Middle frontal gyrus (tissue), 1 donor: ENCODE measurements at regions not wholly inside any gene's neighbourhood (a gene's known extent, or its start where the extent isn't known, plus 50 kb on each side); places are given as distances from the start of the nearest gene placed in this dataset.

Experiments used
- DNase-seq: peaks from one replicate; pipeline ENCODE4 v3.0.0-alpha.2; 2015; ENCODE audit warnings: low spot score; ENCODE audit errors: extremely low spot score

DNA sequence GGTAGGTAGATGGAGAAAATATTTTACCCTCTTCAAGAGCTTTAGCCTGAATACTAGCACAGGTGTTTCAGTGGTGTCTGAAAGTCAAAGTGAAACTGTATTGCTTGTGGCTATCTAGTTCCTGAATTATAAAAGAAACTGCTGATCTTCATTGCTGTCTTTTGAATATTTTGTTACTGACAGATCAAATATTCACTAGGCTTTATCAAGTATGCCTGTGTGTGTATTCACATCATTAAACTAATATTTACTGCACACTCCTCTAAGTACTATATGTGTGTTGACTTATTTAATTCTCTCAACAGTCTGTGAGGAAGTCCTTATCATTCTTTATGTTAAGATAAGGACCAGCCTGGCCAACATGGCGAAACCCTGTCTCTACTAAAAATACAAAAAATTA lies 139.6 kb downstream of the SOCS6 start:
- no peak for DNase-seq

DNA sequence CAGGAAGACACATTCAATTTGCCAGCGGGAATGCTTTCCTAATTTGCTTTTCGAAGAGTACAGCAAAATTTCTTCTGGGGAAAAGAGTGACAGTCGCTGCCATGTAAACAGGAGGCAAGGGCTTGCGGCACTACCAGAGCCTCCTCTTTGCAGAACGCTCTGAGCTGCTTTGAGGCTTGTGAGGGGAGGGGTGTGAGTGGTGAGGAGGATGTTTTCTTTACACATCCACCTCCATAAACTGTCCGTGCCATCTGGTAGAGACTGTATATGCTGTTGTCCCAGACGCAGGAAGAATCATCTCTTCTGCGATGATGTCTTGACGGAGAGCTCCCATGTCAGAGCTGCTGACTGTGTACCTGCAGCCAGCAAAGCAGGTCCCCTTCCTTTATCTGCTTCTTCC lies 138.0 kb downstream of the SOCS6 start:
- DNase-seq = peak; percentile 15

DNA sequence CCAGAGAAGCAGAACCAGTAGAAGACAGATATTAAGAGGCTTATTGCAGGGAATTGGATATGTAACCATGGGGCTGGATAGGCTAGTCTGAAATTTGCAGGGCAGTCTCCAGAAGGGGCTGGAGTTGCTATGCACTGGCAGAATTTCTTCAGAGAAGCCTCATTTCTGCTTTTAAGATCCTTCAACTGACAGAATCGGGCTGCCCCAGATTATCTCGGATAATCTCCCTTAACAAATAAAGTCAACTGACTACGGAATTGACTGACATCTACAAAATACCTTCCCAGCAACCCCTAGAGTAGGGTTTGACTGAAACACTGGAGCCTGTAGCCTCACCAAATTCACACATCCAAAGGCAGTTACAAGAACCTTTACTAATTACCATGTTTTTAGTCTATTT lies 136.4 kb downstream of the SOCS6 start:
- DNase-seq = no peak

DNA sequence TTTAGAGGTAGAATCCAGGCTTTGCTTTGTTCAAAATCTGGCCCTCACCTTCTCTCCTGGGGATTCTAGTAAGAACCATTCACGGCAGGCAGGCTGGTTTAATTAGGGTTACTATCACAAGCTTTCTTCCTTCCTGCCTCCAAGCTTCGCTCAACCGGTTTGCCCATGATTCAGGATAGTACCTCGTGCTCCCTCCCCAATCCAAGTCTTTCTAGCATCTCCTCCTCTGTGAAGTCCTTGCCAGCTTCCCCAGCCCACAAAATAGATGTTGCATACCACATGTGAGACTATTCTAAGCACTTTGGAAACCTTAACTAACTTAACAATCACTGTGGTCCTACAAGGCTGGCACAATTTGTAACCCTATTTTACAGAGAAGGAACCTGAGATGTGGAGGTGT lies 135.1 kb downstream of the SOCS6 start:
- no peak for DNase-seq

DNA sequence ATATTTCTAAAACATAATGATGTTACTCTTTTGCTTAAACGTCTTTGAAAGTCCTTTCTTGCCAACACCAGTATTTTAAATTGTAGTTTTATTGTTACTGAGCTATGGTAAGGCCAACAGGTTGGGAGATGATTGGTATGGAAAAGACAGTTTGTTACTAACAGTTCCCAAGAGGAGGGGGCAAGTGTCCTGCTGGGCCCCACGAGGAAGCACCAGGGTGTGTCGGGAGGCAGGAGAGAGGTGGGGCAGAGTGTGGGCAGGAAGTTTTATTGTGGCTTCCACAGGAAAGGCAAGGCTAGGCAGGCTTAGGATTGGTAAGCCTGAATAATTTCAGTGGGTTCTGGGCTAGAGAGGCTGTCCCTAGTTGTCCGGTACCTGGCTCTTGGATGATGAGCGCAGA lies 134.3 kb downstream of the SOCS6 start:
- no peak for DNase-seq

DNA sequence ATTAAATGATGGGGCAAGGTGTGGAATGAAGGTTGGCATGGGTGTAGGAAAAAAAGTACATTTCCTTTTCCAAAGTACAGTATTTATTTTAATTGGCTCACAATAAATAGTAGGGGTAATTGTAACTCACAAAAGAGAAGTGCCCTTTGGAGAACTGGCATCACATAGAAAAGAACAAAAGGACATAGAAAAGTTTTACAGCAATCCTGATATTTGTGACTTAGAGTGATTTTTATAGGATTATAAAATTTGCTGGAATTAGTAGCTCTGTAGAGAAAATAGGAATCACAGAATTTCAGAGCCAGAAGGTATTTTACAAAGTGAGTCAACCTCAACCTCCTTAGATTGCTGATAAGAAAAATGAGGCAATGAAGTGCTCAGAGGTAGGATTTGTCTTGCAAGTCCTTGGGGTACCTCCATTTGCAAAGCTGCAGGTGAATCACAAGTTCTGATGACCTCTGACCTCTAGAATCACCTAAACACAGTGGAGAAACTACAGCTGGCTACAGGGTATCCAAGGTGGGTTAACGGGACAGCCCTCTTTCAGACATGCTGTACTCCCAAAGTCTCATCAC lies 133.6 kb downstream of the SOCS6 start:
- no peak for DNase-seq

DNA sequence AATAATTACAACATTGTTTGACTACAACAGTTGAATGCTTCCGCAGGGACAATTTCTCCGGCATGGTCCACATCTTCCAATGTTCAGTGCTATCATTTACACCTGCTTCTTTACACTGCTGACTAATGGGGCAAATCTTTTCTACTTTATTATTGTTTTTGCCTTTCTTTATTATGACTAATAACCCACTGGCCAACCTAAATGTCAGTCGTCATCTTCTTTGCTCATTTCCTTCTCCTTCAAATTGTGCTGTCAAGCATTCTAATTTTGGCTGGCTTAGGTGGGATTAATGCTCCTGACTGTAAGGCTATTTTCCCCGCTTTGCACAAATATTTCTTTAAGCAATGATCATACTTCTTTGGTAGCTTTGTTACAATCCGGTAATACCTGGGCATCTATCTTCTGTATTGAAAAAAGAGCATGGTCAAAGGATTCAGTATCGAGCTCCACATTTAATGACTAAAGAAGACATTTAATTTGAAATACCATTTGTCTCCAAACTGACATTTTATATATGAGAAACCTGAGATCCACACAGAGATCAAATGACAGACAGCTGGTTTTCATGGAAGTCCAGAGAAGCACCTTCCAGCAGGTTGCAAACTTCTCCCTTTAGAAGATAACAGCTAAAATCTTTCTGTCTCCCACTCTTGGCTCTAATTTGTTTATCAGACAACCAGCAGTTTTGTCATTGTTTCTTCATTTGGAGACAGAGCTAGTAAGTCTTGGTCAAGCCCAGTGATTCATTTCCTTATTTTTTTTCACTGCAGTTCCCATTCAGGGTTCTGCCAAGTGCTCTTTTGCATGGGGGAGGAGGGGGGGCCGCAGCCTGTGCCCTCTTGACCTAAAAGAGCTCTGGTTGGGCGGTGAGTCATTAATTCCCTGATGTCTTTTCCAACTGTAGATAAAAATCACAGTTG lies 132.9 kb downstream of the SOCS6 start:
- DNase-seq = no peak

DNA sequence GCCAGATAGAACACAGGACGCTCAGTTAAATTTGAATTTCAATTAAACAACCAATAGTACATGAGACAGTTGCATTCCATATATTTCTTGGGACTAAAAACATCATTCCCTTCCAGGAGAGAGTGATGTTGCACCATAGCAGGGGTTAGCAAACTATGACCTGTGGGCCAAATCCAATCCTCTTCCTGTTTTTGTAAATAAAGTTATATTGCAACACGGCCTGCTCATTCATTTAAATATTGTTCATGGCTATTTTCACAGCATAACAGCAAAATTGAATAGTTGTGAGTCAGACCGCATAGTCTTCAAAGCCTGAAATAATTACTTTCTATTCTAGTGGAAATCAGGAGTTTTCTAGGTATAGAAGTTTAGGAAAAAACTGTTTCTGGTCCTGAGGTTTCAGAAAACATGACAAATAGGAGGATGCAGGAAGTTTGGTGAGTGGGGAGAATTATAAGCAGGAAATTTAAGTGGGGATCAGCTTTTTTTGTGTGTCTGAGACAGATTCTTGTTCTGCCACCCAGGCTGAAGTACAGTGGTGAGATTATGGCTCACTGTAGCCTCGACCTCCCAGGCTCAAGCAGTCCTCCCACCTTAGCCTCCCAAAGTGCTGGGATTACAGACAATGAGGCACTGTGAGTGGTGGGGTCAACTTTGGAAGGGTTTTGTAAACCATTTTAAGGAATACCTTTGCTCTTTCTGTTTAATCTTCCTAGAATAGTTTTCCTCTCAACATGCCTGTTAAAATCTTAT lies 131.5 kb downstream of the SOCS6 start:
- no peak for DNase-seq

DNA sequence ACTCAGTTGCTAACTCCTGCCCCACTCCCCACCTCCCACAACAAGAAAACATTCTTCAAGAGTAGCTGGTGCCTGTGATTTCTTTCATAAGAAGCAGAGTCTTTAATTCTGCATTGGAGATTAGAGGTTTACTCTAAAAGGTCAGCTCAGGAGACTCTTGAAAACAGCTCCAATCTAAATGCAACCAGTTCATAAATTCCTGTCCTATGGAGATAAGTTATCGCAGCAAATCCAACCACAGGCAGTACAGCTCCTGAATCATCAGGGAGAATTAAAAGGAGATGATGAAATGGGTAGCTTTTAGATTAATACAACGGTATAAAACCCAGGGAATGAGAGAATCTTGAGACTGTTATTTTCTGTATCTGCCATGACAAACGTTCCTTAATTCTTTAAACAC lies 130.7 kb downstream of the SOCS6 start:
- no peak for DNase-seq

DNA sequence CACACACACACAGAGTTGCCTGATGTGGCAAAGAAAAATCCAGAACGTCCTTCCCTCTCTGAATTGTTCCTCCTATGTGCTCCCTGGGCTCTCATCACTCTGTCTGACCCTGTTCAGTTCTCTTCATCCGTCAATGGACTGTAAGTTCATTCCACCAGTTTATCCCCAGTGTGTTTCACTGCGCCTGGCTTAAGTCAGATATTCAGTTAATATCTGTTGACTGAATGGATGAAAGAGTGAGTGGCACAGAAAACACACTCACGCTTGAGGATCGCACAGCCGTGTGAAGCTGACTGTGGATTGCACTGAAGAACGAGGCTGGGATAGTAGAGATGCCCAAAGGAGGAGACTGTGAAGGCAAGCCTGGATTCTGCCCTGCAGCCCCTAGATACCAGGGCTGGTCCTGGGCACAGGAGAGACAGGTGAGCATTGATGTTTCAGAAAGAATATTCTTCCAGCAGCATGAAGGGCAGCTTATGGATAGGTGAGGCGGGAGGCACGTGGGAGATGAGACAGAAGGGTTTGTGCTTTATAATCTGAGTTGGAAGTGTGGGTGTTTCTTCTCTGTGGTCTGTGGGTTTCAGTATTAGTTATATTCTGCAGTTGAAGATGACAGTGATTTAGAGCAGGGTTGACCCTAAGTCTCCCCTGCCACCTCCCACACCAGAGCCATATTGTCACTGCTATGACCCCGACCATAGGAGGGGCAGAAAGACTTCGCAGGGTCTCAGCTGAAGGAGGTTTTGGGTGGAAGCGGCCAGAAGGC lies 129.9 kb downstream of the SOCS6 start:
- no peak for DNase-seq

DNA sequence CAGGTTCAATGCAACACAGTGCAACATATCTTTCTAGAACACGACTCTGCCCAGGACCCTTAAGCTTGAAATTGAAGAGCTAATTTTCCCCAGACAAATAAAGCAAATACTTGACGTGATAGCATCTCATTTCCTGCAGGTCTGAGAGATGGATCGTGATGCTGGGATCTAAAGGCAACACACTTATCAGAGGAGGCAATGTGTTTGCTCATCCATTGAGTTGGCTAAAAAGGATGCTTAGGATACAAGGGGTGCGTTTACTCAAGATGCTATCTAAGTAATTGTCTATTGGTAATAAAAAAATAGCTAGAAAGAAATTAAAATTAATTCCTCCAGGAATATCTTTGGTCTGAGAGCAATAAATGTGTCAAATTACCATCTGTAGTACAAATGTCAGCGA lies 129.0 kb downstream of the SOCS6 start:
- DNase-seq = no peak

DNA sequence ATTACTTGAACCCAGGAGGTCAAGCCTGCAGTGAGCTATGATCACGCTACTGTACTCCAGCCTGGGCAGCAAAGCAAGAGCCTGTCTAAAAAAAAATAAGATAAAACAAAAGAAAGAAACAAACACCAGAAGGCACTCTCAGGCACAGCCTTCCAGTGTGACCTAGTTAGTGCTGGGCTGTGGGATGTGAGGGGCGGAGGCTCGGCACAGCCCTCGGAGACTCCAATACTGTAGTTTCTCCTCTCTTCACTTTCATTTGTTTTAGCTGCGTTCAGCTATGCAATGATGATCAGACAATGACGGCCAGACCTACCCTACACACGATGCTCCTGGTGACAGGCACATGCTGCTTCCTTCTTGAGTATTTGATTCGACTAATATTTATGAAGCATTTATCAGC lies 127.7 kb downstream of the SOCS6 start:
- no peak for DNase-seq

DNA sequence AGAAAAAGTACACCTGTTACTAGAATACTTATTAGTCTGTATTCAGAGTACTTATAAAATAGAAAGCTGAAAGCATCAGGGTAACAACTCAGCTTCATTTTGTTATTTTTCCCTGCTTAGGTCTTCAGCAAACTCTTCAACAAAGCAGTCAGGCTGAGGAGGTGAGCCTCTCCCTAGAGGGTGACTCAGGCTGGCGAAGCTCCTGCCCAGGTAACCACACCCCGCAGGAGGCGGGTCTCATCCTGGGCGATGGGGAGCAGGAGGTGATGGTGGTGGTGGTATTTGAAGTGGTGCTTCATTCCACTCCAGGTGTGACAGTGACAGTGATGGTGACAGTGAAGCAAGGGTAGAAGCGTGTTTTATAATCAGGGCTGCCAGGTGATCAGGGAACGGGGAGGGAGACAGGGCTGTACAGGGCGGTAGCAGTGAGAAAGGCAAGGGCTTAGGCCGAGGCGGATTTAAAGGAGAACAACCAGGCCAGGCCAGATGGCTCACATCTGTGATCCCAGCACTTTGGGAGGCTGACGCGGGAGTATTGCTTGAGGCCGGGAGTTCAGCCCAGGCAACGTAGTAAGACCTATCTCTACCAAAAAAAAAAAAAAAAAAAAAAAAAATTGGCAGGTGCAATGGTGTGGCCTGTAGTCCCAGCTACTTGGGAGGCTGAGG lies 127.1 kb downstream of the SOCS6 start:
- DNase-seq = no peak

DNA sequence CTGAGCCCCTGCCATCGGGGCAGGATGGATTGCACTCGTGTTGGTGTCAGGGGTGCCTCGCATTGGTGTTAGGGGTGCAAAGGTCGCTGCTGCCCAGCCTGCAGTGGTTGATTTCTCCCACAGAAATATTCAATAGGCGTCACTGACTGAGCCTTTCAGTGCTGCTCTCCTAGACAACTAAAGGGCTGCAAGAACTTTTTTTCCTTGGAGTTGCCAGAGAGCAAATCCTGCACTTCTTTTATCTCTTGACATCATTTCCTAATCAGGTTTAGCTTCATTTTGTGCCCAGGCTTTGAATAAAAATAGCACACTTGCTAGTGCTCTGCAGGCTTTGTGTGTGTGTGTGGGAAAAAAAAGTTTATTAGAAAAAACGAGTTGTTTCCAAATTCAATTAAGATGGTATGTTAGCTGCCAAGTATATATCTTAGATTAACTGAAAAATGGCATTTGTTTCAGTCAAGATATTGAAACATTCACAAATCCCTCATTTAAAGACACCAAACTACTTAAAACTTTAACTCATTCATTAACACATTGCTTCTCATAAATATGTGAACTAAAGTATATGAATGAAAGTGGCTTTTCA lies 125.6 kb downstream of the SOCS6 start:
- DNase-seq = no peak

DNA sequence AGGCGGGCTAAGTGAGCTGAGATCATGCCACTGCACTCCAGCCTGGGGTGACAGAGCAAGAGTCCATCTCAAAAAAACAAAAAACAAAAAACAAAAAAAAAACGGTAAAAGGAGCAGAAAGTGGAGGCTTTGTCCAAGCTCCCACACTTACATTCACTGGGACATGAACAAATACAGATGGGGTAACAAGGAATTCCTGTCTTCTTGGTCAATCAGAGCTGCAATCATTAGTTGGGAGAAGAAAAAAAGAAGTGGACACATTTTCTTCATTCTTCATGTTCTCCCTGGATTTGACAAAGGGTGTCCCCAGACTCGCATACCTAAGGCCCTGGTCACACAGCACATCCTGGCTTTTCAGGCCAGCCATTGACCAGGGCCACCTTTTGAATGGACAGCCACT lies 124.6 kb downstream of the SOCS6 start:
- DNase-seq = no peak

DNA sequence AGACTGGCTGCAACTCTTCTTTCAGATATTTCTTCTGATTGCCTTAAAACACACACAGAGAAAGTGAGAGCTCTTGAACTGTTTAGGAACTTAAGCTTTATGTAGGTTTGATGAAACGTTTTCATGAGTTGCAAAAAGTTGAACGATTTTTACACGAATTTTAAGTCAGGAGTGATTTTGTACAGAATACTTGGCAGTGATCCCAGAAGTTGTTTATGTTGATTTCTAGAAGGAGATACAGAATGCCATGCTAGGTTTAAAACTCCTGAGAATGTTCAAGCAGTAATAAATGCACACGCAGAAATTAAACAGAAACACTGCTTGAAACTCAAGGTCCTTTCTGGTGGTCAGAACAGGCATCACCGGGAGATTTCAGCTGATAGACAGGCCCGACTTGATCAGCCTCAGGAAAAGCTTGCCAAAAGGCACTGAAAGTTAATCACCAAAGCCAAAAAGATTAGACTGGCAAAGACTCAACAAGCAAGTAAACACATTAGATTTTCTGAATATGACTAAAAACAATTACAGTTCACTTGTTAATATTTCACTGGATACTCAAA lies 123.1 kb downstream of the SOCS6 start:
- no peak for DNase-seq

DNA sequence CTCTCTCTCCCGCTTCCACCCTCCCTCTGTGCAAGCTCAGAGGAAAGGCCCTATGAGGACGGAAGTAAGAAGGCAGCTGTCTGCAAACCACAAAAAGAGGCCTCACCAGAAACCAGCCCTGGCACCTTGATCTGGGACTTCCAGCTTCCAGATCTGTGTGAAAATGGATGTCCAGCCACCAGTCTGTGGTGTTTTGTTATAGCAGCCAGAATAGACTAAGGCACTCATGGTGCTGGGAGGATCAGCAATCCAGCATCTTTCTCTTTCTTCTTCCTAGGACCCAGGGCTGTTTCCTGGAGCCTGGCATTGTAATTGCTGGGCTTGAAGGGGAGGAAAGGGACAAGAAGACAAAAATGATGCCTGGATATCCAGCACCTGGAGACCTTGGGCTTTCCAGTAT lies 122.5 kb downstream of the SOCS6 start:
- DNase-seq = no peak

DNA sequence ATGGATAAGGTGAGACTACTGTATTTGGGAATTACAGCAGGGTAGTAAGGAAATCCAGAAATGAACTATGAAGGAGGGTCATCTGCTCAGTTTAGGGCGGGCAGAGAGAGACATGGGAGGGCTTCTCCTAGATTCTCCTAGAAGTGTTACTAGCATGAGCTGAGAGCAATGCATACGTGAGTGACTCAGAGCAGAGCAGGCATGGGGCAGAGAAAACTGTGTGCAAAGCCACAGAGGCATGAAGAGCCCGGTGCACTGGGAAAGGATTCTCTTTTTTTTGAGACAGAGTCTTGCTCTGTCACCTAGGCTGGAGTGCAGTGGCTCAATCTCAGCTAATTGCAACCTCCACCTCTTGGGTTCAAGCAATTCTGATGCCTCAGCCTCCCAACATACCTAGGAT lies 116.2 kb downstream of the SOCS6 start:
- DNase-seq = no peak

DNA sequence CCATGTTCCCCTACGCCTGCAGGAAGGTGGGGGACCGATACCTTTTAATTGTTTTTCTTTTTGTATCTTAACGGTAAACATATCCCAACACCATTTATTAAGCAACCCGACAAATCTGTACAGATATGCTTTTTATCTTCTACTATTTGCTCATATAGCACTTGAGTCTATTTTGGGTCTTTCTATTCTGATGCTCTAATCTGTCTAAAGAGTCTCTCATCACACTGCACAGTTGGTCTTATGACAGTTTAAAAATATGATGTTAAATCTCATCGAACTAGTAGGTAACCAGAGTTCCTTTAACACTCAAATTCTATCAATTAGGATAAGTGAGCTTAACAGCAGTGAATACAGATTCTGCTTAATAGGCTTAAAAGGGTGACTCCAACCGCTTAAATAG lies 111.6 kb downstream of the SOCS6 start:
- DNase-seq = no peak

DNA sequence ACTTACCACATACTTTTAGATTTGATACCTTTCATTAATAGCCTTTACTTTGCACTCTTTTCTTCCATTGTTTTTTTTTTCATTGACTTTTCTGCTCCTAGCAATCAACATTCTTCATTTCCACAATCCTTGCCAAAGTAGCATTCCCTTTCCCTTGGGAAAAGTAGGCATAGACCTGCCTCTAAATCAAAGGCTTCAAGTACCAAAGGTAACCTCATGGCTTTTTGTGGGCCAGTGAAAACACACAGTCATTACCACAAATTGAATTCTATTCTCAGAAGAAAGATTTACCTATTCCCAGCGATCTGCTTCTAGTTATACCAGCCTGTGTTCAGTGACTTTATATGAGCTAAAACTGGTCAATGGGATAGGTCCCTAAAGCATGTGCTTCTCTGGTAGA lies 109.2 kb downstream of the SOCS6 start:
- no peak for DNase-seq
